ENCODE measurements at regions not wholly inside any gene's neighbourhood (a gene's known extent, or its start where the extent isn't known, plus 50 kb on each side); places are given as distances from the start of the nearest gene placed in this dataset.

- TF ChIP-seq CTCF (IDR thresholded peaks at IDR 0.05): peak in 1 of 3 donors; percentile 57
- no peak for ATAC-seq (ENCODE audit: low FRiP score)
- DNase-seq (ENCODE audit: low spot score): peak; percentile 43
Measured at GRCh38 chr1:10941891-10942541, 70.4 kb upstream of the TARDBP start.

- ATAC-seq (ENCODE audit: low FRiP score) (no peak), DNase-seq (ENCODE audit: low spot score) (no peak)
- TF ChIP-seq CTCF (IDR thresholded peaks at IDR 0.05): no peak
Measured at GRCh38 chr1:10942542-10942912, 69.9 kb upstream of the TARDBP start.

GRCh38 chr1:10943041-10943440 is 69.4 kb upstream of the TARDBP start:
- ATAC-seq (ENCODE audit: low FRiP score): no peak
- TF ChIP-seq CTCF (IDR thresholded peaks at IDR 0.05): no peak
- DNase-seq (ENCODE audit: low spot score): no peak

- no peak for DNase-seq (ENCODE audit: low spot score)
- no peak for ATAC-seq (ENCODE audit: low FRiP score)
- TF ChIP-seq CTCF (IDR thresholded peaks at IDR 0.05): no peak
Measured at GRCh38 chr1:10943991-10944730, 68.3 kb upstream of the TARDBP start.

GRCh38 chr1:10945991-10946509 is 66.4 kb upstream of the TARDBP start:
- no peak for TF ChIP-seq CTCF (IDR thresholded peaks at IDR 0.05)
- ATAC-seq (ENCODE audit: low FRiP score): no peak
- no peak for DNase-seq (ENCODE audit: low spot score)

- ATAC-seq (ENCODE audit: low FRiP score) (no peak), DNase-seq (ENCODE audit: low spot score) (no peak)
- no peak for TF ChIP-seq CTCF (IDR thresholded peaks at IDR 0.05)
Measured at GRCh38 chr1:10947181-10947580, 65.3 kb upstream of the TARDBP start.
